ENCODE measurements at regions not wholly inside any gene's neighbourhood (a gene's known extent, or its start where the extent isn't known, plus 50 kb on each side); places are given as distances from the start of the nearest gene placed in this dataset.

GRCh38 chr16:86961171-86961601 is 356.0 kb downstream of the C16orf95 start:
- TF ChIP-seq, protein P1, sequence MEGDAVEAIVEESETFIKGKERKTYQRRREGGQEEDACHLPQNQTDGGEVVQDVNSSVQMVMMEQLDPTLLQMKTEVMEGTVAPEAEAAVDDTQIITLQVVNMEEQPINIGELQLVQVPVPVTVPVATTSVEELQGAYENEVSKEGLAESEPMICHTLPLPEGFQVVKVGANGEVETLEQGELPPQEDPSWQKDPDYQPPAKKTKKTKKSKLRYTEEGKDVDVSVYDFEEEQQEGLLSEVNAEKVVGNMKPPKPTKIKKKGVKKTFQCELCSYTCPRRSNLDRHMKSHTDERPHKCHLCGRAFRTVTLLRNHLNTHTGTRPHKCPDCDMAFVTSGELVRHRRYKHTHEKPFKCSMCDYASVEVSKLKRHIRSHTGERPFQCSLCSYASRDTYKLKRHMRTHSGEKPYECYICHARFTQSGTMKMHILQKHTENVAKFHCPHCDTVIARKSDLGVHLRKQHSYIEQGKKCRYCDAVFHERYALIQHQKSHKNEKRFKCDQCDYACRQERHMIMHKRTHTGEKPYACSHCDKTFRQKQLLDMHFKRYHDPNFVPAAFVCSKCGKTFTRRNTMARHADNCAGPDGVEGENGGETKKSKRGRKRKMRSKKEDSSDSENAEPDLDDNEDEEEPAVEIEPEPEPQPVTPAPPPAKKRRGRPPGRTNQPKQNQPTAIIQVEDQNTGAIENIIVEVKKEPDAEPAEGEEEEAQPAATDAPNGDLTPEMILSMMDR (conservative IDR thresholded peaks at IDR 0.05; ENCODE audit: low read depth, low read length) = no peak
- TF ChIP-seq EZH2 (IDR thresholded peaks at IDR 0.05; ENCODE audit: borderline replicate concordance, low read depth, low read length, poor library complexity, severe bottlenecking) = no peak
